Dermis microvascular lymphatic vessel endothelial cell (primary cell): ENCODE measurements at regions not wholly inside any gene's neighbourhood (a gene's known extent, or its start where the extent isn't known, plus 50 kb on each side); places are given as distances from the start of the nearest gene placed in this dataset.
"Not testable (repeated sequence)": the region's sequence is repeated elsewhere in the genome, so short reads cannot be mapped to it uniquely, and the experiment has no call there.

Source experiments
- DNase-seq, 2 donors: peaks; one replicate each; pipeline versions ENCODE4 v3.0.0 to v3.0.0-alpha.2; 2010; ENCODE audit warnings: low read depth in 2 of 2

DNA sequence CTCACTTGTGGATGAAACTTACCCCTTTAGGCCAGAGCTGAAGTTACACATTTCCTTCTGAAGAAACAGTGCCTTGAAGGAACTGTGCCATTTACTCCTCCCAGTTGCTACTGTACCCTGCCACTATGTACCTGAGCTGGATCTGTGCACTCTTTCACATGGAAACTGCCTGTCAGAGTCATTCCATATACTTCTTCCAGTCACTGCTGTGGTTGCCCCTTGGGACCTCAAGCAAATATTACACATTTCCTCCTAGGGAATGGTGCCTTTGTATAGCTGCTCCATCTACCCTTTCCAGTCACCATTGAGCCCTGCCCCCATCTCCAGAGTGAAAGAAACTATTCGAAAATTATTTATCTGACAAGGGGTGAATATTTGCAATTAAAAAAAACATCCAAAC lies 1328.3 kb downstream of the TECRL start:
- no peak for DNase-seq

- DNase-seq, result no peak
Observed at GRCh38 chr4:63063760-63064159, 1345.5 kb downstream of the TECRL start.

DNA sequence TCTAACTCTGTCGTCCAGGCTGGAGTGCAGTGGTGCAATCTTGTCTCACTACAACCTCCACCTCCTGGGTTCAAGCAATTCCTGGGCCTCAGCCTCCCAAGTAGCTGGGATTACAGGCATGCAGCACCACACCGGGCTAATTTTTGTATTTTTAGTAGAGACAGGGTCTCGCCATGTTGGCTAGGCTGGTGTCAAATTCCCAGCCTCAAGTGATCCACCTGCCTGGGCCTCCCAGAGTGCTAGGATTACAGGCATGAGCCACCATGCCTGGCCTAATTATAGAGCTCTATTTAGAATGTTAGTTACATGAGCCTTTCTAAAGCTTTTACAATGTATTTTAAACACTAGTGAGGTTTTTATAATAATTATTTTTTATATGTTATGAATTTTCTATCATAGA lies 1346.4 kb downstream of the TECRL start:
- DNase-seq, result not testable (repeated sequence)

- DNase-seq, result no peak
Observed at GRCh38 chr4:63049726-63050125, 1359.5 kb downstream of the TECRL start.

GRCh38 chr4:63049278-63049677 lies 1360.0 kb downstream of the TECRL start:
- DNase-seq, result no peak

GRCh38 chr4:63036159-63036866 lies 1372.9 kb downstream of the TECRL start:
- no peak for DNase-seq

DNA sequence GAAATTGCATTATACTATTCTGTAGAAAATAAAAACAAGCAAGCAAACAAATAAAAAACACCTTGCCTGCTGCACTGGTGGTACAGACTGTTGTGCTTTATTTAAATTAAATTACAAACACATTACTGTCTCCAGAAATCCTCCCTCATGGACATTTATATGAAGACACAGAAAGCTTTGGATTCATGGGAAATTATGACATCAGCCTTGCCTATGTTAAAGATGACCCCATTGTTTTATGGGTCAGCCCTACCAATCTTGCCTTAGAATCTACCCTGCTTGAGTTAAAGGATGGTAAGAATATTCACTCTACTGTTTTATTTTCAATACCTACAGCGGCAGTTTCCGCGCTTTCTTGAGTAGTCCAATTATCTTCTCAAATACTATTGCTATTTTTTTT lies 1379.9 kb downstream of the TECRL start:
- DNase-seq, result no peak

- no peak for DNase-seq
Observed at GRCh38 chr4:63020661-63021060, 1388.6 kb downstream of the TECRL start.

GRCh38 chr4:63017300-63017699 lies 1392.0 kb downstream of the TECRL start:
- DNase-seq, result no peak

GRCh38 chr4:62970846-62971245 lies 1438.4 kb downstream of the TECRL start:
- DNase-seq, result no peak

GRCh38 chr4:62960415-62960814 lies 1448.8 kb downstream of the TECRL start:
- no peak for DNase-seq

DNA sequence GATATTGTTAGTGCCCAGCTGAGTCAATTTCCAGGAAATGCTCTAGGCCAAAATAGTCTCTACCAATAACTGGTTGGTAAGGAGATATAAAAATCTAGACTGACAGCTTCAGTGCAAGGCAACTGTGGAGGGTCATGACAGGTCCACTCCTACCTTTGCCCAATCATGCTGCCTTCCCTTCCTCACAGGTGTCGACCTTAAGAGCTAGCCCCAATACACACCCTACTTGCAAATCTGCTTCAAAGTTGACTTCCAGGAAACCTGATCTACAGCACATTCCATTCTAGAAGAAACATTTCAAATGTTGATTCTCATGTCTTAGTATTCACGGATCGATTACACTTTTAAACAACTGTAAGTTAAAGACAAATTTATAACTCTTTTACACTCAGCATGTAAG lies 1455.5 kb downstream of the TECRL start:
- DNase-seq, result no peak

GRCh38 chr4:62952366-62952765 lies 1456.9 kb downstream of the TECRL start:
- no peak for DNase-seq

DNA sequence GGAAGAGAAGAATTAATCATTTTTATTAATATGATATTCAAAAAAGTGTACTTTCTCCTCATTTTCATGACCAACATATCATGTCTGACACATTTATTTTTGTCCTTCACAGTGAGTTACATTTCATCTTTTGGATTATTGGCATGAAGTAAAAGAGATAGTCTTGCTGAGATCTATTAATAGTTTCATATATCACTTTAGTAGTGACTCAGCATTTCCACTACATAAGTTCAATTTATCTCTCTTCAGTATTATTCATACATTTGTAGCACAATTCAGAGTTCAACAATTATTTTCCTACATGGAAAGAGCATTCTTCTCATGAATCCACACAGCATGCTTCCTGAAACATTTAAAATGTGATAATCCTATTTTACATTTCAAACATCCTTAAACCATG lies 1461.1 kb downstream of the TECRL start:
- DNase-seq, result no peak

DNA sequence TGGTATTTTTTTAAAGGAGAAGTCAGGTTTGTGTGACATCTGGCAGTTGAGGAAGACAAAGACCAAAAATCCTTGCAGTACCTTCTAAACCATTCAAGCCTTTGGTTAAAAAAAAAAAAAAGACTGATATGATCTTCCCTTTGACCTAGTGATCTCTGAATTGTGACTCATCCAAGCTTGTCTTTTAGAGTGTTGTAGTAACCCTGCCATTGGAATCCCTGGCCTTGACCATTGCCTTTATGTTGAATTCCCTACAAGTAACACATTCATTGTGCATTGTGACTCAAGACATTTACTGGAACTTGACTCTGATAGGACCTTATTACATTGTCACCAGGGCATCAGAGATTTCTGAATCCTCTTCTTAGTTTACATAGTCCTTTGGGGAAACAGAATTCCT lies 1469.0 kb downstream of the TECRL start:
- no peak for DNase-seq

DNA sequence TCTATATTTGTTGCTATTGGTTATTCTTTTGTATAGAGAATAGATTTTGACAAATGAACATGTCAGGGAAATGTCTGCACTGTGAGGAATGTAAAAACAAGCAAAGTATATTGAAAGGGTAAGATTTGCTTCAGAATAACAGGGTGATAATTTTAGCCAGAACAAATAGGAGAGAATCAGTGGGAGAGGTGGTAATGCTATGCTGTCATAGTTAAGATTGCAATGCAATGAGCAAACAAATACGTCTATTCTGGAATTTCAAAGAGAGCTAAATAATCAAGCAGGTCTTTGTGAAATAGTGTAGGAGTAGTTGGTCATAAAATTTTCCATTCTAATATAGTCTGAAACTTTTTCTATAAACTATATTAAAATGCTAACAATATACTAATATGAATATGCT lies 1478.4 kb downstream of the TECRL start:
- DNase-seq, result no peak

DNA sequence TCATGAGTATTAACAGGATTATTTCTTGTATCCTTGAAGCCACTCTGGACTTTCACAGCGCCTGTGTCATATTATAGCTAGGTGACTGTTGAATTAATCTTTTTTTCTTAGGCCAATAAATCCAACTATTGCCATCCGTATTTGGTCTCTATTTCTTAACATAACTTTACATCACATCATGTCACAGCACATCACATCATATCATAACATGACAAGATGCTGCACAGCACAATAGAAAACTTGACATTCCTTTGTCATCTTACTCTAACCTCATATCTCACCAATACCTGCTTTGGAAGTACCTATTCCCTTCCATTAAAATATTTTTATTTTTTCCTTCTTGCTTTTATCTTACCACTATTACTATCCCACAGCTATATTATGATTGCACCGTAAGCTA lies 1480.8 kb downstream of the TECRL start:
- DNase-seq, result no peak

DNA sequence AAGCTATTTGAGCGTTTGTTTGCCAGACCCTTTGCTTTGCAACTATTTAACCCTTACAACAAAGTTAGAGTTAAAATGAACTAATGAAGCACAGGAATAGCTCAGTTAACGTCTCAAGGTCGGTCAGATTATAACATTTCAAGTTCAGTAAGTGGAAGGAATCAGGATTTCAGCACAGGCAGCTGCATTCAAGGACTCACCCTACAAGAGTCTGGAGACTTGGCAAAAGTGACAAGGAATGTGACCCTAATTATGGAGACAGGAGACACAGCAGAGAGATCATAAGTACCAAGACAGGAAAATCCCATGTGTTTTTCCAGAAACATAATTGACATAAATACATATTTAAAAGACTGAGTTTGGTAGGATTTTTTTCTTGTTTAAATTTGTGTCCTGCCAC lies 1481.7 kb downstream of the TECRL start:
- DNase-seq, result no peak

DNA sequence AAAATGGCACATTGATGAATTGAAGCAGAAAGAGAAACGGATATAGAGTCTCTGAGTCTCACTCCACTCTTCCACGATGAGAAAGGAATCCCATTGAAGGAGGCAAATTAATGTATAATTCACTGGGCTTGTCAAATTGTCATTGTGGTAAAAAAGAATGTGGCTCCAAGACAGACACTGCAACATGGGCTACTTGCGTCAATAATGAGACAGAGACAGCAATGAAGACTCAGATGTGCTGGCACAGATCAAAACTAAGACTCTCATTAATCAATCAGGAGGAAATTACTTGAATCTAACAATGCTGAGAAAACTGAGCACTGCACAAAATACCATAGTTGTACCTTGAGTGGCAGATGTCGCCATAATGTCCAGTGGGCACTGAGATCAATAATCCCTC lies 1485.5 kb downstream of the TECRL start:
- DNase-seq, result no peak

DNA sequence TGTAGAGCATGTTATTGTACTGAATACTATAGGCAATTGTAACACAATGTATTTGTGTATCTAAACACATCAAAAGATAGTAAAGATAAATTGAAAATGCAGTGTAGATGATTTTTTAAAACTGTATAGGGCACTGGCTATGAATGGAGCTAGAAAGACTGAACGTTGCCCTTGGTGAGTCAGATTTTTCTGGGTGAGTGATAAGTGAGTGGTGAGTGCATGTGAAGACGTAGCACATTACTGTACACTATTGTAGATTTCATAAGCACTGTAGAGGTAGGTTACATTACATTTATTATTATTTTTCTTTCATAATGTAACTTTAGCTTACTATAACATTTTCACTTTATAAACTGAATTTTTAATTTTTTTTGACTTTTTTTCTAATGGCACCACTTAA lies 1491.6 kb downstream of the TECRL start:
- no peak for DNase-seq

- no peak for DNase-seq
Observed at GRCh38 chr4:62914758-62915157, 1494.5 kb downstream of the TECRL start.

DNA sequence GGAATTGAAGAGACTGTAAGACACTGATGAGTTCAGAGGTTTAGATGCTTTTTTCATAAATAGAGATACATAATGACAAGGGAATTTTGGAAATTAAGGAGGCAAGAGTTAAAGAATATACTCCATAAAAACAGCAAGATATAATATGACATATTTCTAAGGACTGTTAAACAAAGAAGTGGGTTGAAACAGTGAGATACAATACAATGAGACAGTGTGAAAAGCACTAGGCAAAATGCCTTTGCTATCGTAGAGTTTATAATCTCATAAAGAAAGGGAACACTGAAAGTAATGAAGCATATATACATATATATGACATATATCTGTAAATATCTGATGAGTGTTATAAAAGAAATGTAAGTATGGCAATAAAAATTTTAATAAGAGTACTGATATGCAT lies 1496.2 kb downstream of the TECRL start:
- DNase-seq, result no peak

DNA sequence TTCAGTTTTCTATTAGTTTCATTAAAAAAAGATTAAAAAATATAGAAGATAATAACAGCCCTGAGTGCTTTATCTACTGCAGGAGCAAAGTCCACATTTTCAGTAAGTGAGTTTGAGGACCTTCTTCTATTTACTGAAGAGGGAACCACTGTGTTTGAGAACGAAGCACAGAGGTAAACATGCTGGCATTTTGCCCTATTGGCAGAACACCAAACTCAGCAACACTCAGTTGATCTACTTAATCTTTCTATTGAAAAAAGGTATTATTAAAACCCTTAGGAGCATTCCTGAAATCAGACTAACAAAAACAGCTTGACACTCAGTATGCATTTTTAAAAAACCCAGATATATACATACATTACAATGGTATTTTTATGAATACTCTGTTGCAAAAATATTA lies 1496.7 kb downstream of the TECRL start:
- no peak for DNase-seq

GRCh38 chr4:62909238-62909637 lies 1500.0 kb downstream of the TECRL start:
- no peak for DNase-seq
